ENCODE measurements at regions not wholly inside any gene's neighbourhood (a gene's known extent, or its start where the extent isn't known, plus 50 kb on each side); places are given as distances from the start of the nearest gene placed in this dataset.

- POLR2A ChIA-PET (ENCODE audit: low non-redundant PET) = no interaction called here
- CTCF ChIA-PET = interaction anchor here (0.7 kb wide), 2 partner anchors 115 to 422 kb away, joined by 3 to 4 read pairs; no protein-coding TSS in a partner anchor
- no peak overlapping the region for H3K27ac ChIP-seq
- DNase-seq (ENCODE audit: low spot score) = no peak
- TF ChIP-seq CTCF (conservative IDR thresholded peaks at IDR 0.05; ENCODE audit: low read depth) = no peak
These were observed 355.8 kb upstream of the LYPLAL1 start for GRCh38 chr1:218817691-218818465.

- DNase-seq (ENCODE audit: low spot score) = no peak
- no peak overlapping the region for H3K27ac ChIP-seq
- POLR2A ChIA-PET (ENCODE audit: low non-redundant PET) = no interaction called here
These were observed 350.3 kb upstream of the LYPLAL1 start for GRCh38 chr1:218823291-218823900.

GRCh38 chr1:218827486-218827885 is 346.2 kb upstream of the LYPLAL1 start:
- H3K27ac ChIP-seq = no peak overlapping the region
- POLR2A ChIA-PET (ENCODE audit: low non-redundant PET) = no interaction called here
- CTCF ChIA-PET = no interaction called here
- no peak for DNase-seq (ENCODE audit: low spot score)
- no peak for TF ChIP-seq CTCF (conservative IDR thresholded peaks at IDR 0.05; ENCODE audit: low read depth)

More at GRCh38 chr1:218823291-218823900, 350.3 kb upstream of the LYPLAL1 start:
- TF ChIP-seq CTCF (conservative IDR thresholded peaks at IDR 0.05; ENCODE audit: low read depth) = no peak
- CTCF ChIA-PET = no interaction called here

GRCh38 chr1:218828125-218828650 is 345.5 kb upstream of the LYPLAL1 start:
- CTCF ChIA-PET = no interaction called here
- no peak for DNase-seq (ENCODE audit: low spot score)
- POLR2A ChIA-PET (ENCODE audit: low non-redundant PET) = no interaction called here
- TF ChIP-seq CTCF (conservative IDR thresholded peaks at IDR 0.05; ENCODE audit: low read depth) = no peak
- H3K27ac ChIP-seq = no peak overlapping the region

GRCh38 chr1:218829097-218829496 is 344.6 kb upstream of the LYPLAL1 start:
- no peak for DNase-seq (ENCODE audit: low spot score)
- TF ChIP-seq CTCF (conservative IDR thresholded peaks at IDR 0.05; ENCODE audit: low read depth) = no peak
- ChIA-PET POLR2A (ENCODE audit: low non-redundant PET) (no interaction called here), CTCF (no interaction called here)
- H3K27ac ChIP-seq = no peak overlapping the region

- no peak overlapping the region for H3K27ac ChIP-seq
- no peak for TF ChIP-seq CTCF (conservative IDR thresholded peaks at IDR 0.05; ENCODE audit: low read depth)
- ChIA-PET POLR2A (ENCODE audit: low non-redundant PET) (no interaction called here), CTCF (no interaction called here)
- no peak for DNase-seq (ENCODE audit: low spot score)
These were observed 338.1 kb upstream of the LYPLAL1 start for GRCh38 chr1:218835609-218836008.
